ENCODE measurements at regions not wholly inside any gene's neighbourhood (a gene's known extent, or its start where the extent isn't known, plus 50 kb on each side); places are given as distances from the start of the nearest gene placed in this dataset.
"Not testable (repeated sequence)": the region's sequence is repeated elsewhere in the genome, so short reads cannot be mapped to it uniquely, and the experiment has no call there.

DNA sequence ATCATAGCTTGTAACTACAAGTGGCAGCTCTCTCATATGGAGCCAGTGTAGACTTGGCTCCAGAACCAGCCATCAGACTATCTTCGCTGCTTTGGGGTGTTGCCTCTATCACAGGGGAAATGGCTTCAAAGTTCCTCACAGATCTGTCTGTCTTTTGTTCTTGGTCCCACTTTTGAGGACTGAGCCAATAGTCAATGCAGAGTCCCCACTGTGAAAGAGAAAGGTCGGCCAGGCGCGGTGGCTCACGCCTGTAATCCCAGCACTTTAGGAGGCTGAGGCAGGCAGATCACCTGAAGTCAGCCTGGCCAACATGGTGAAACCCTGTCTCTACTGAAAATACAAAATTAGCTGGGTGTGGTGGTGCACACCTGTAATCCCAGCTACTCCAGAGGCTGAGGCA is 86.9 kb upstream of the FZD7 start:
- not testable (repeated sequence) for H3K27ac Mint-ChIP-seq; H3K27me3 Mint-ChIP-seq; H3K36me3 Mint-ChIP-seq; H3K4me3 Mint-ChIP-seq; H3K4me1 Mint-ChIP-seq (ENCODE audit: low read depth); H3K9me3 Mint-ChIP-seq (ENCODE audit: low read depth)

DNA sequence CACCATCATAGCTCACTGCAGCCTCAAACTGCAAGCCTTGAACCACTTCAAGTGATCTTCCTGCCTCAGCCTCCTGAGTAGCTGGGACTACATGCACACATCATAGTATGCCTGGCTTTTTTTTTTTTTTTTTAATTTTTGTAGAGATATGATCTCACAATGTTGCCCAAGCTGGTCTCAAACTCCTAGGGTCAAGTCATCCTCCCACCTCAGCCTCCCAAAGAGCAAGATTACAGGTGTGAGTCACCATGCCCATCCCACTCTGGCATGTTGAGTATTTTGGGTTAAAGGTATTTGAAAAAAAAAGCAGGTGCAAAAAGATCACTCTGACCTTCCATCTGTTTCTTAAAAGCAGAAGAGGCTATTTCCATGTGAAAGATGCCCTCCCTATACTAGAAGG is 86.4 kb upstream of the FZD7 start:
- no peak overlapping the region for H3K27ac Mint-ChIP-seq
- no peaks in the 10 kb centered on the region for H3K9me3 Mint-ChIP-seq (ENCODE audit: low read depth)
- no peaks in the 10 kb centered on the region for H3K4me1 Mint-ChIP-seq (ENCODE audit: low read depth)
- no peaks in the 10 kb centered on the region for H3K36me3 Mint-ChIP-seq
- H3K4me3 Mint-ChIP-seq, result no peak overlapping the region
- peaks cover 2% of the 10 kb centered on the region for H3K27me3 Mint-ChIP-seq

GRCh38 chr2:201949181-201949926 is 84.3 kb upstream of the FZD7 start:
- no peak overlapping the region for H3K4me3 Mint-ChIP-seq
- no peaks in the 10 kb centered on the region for H3K36me3 Mint-ChIP-seq
- H3K27me3 Mint-ChIP-seq, result peaks cover 2% of the 10 kb centered on the region
- no peak overlapping the region for H3K27ac Mint-ChIP-seq
- H3K4me1 Mint-ChIP-seq (ENCODE audit: low read depth), result no peaks in the 10 kb centered on the region
- H3K9me3 Mint-ChIP-seq (ENCODE audit: low read depth), result no peaks in the 10 kb centered on the region

GRCh38 chr2:201949927-201950246 is 83.8 kb upstream of the FZD7 start:
- H3K4me3 Mint-ChIP-seq, result no peak overlapping the region
- H3K4me1 Mint-ChIP-seq (ENCODE audit: low read depth), result no peaks in the 10 kb centered on the region
- H3K9me3 Mint-ChIP-seq (ENCODE audit: low read depth), result no peaks in the 10 kb centered on the region
- H3K27me3 Mint-ChIP-seq, result peaks cover 2% of the 10 kb centered on the region
- no peaks in the 10 kb centered on the region for H3K36me3 Mint-ChIP-seq
- H3K27ac Mint-ChIP-seq, result no peak overlapping the region

GRCh38 chr2:201950606-201951005 is 83.0 kb upstream of the FZD7 start:
- H3K4me1 Mint-ChIP-seq (ENCODE audit: low read depth), result no peaks in the 10 kb centered on the region
- H3K4me3 Mint-ChIP-seq, result no peak overlapping the region
- no peaks in the 10 kb centered on the region for H3K9me3 Mint-ChIP-seq (ENCODE audit: low read depth)
- H3K27me3 Mint-ChIP-seq, result peaks cover 2% of the 10 kb centered on the region
- no peaks in the 10 kb centered on the region for H3K36me3 Mint-ChIP-seq
- H3K27ac Mint-ChIP-seq, result no peak overlapping the region

DNA sequence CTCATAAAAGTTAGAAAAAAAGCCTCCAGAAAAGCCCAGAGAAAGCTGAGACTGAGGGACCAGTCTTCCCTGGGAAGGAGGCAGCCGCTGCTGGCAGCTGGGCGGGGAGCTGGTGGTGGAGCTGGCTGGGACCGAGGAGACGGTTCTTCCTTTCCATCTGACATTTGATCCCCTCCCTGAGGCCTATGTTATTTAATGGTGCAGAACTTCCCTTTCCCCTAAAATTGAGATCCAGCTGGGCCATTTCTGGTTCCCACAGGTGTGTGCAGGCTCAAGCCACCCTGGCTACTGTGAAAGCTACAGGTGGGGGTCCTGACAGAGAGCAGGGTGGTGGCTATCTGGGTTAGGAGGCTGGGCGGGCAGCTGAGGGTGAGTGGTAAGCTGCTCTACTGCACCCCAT is 81.5 kb upstream of the FZD7 start:
- Mint-ChIP-seq H3K27ac (no peak overlapping the region), H3K36me3 (no peaks in the 10 kb centered on the region), H3K4me1 (ENCODE audit: low read depth) (no peaks in the 10 kb centered on the region), H3K9me3 (ENCODE audit: low read depth) (no peaks in the 10 kb centered on the region), H3K27me3 (peaks cover 7% of the 10 kb centered on the region), H3K4me3 (no peak overlapping the region)

- H3K36me3 Mint-ChIP-seq, result no peaks in the 10 kb centered on the region
Measured at GRCh38 chr2:201953396-201953795, 80.3 kb upstream of the FZD7 start.

GRCh38 chr2:201953880-201954279 is 79.8 kb upstream of the FZD7 start:
- Mint-ChIP-seq H3K9me3 (ENCODE audit: low read depth) (no peaks in the 10 kb centered on the region), H3K4me3 (no peak overlapping the region), H3K4me1 (ENCODE audit: low read depth) (no peaks in the 10 kb centered on the region), H3K27ac (no peak overlapping the region), H3K27me3 (peaks cover 5% of the 10 kb centered on the region), H3K36me3 (no peaks in the 10 kb centered on the region)

More at GRCh38 chr2:201953396-201953795, 80.3 kb upstream of the FZD7 start:
- Mint-ChIP-seq H3K4me1 (ENCODE audit: low read depth) (no peaks in the 10 kb centered on the region), H3K27me3 (peaks cover 5% of the 10 kb centered on the region), H3K4me3 (no peak overlapping the region), H3K9me3 (ENCODE audit: low read depth) (no peaks in the 10 kb centered on the region), H3K27ac (no peak overlapping the region)

DNA sequence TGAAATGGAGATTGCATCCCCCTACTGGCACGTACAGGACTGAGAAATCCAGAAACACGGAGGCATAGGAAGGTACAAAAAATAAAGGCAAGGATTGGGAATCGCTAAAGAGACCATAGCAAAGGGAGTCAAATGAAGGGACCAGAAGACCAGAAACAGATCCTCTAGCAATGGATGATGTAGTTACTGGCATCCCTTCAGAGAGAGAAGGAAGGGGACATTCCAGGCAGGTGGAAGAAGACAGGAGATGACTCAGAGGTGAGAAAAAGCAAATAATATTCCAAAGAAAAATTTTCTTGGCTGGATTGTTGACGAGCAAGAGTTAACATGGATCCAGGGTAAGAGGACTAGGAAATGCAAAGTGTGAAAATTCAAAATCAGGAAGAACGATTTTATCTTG is 78.4 kb upstream of the FZD7 start:
- no peaks in the 10 kb centered on the region for H3K9me3 Mint-ChIP-seq (ENCODE audit: low read depth)
- H3K4me3 Mint-ChIP-seq, result no peak overlapping the region
- no peaks in the 10 kb centered on the region for H3K4me1 Mint-ChIP-seq (ENCODE audit: low read depth)
- H3K27ac Mint-ChIP-seq, result no peak overlapping the region
- no peaks in the 10 kb centered on the region for H3K36me3 Mint-ChIP-seq
- H3K27me3 Mint-ChIP-seq, result peaks cover 5% of the 10 kb centered on the region

DNA sequence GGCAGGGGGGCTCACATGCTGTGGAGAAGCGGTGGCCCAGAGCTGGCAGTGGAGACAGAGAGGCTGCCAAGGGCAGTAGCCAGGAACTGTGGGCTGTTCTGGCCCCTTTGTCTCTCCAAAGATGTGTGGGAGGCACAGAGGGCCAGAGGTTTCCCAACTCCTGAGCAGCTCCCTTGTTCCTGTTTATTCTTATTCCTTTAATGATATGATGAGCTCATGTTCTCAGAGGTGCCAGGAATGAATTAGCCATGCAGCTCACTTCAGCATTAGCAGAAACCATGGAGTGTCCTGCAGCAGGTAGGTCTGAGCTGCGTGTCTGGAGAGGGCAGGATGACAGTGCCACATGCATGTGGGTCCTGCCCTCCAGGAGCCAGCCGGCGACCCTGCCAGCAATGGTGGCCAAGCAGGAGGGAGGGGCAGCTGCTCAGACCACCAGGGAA is 77.9 kb upstream of the FZD7 start:
- Mint-ChIP-seq H3K4me3 (no peak overlapping the region), H3K27me3 (peaks cover 5% of the 10 kb centered on the region), H3K36me3 (no peaks in the 10 kb centered on the region), H3K27ac (no peak overlapping the region), H3K4me1 (ENCODE audit: low read depth) (no peaks in the 10 kb centered on the region), H3K9me3 (ENCODE audit: low read depth) (no peaks in the 10 kb centered on the region)

DNA sequence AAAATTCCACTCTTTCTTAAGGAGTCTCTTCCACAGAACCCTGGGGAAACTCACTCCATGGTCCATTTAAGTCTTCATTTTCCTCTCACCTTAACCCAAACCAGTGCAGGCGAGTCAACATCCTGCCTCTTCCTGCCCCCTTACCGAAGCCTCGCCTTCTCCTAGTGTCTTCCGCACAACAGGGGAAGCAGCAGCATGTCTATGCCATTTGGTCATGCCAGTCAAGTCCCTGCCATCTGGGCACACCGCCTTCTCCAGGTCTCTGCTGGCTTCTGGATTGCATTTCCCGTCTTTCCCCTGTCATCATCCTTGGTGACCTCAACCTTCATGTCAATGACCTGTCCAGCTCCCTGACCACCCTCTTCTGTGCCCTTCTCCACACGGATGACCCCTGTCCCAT is 77.3 kb upstream of the FZD7 start:
- Mint-ChIP-seq H3K27me3 (peaks cover 5% of the 10 kb centered on the region), H3K4me3 (no peak overlapping the region), H3K27ac (no peak overlapping the region), H3K4me1 (ENCODE audit: low read depth) (no peaks in the 10 kb centered on the region), H3K36me3 (no peaks in the 10 kb centered on the region), H3K9me3 (ENCODE audit: low read depth) (no peaks in the 10 kb centered on the region)

- Mint-ChIP-seq H3K27me3 (peaks cover 5% of the 10 kb centered on the region), H3K4me1 (ENCODE audit: low read depth) (no peaks in the 10 kb centered on the region), H3K36me3 (no peaks in the 10 kb centered on the region), H3K27ac (no peak overlapping the region), H3K4me3 (no peak overlapping the region), H3K9me3 (ENCODE audit: low read depth) (no peaks in the 10 kb centered on the region)
Measured at GRCh38 chr2:201957091-201957490, 76.6 kb upstream of the FZD7 start.

GRCh38 chr2:201959198-201959597 is 74.5 kb upstream of the FZD7 start:
- H3K9me3 Mint-ChIP-seq (ENCODE audit: low read depth), result no peaks in the 10 kb centered on the region
- peaks cover 5% of the 10 kb centered on the region for H3K27me3 Mint-ChIP-seq
- no peaks in the 10 kb centered on the region for H3K36me3 Mint-ChIP-seq
- H3K4me3 Mint-ChIP-seq, result no peak overlapping the region
- no peak overlapping the region for H3K27ac Mint-ChIP-seq
- no peaks in the 10 kb centered on the region for H3K4me1 Mint-ChIP-seq (ENCODE audit: low read depth)

GRCh38 chr2:201959626-201960025 is 74.0 kb upstream of the FZD7 start:
- Mint-ChIP-seq H3K9me3 (ENCODE audit: low read depth) (no peaks in the 10 kb centered on the region), H3K4me1 (ENCODE audit: low read depth) (peaks cover 3% of the 10 kb centered on the region), H3K4me3 (no peak overlapping the region), H3K27me3 (peaks cover 5% of the 10 kb centered on the region), H3K36me3 (no peaks in the 10 kb centered on the region), H3K27ac (no peak overlapping the region)

DNA sequence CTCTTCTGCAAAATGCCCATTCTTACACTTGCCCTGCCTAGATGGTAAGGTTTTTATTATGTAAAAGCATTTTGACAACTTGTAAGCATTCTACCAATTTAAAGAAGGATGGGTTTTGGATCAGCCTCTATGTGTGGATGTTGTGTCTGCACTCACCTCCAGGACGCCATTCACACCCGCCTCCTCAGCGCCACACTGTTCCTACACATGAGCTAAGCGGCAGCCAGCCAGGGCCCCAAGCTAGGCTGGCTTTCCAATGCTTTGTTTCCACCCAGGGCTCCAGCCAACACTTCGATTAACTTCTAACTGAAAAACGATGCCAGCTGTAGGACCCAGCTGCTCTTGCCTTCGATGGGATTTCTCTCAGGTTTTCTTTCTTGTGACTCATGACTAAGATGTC is 73.3 kb upstream of the FZD7 start:
- no peak overlapping the region for H3K4me3 Mint-ChIP-seq
- peaks cover 3% of the 10 kb centered on the region for H3K4me1 Mint-ChIP-seq (ENCODE audit: low read depth)
- no peaks in the 10 kb centered on the region for H3K36me3 Mint-ChIP-seq
- H3K9me3 Mint-ChIP-seq (ENCODE audit: low read depth), result no peaks in the 10 kb centered on the region
- H3K27me3 Mint-ChIP-seq, result peaks cover 5% of the 10 kb centered on the region
- H3K27ac Mint-ChIP-seq, result no peak overlapping the region

GRCh38 chr2:201961401-201961800 is 72.3 kb upstream of the FZD7 start:
- no peak overlapping the region for H3K4me3 Mint-ChIP-seq
- peaks cover 5% of the 10 kb centered on the region for H3K27me3 Mint-ChIP-seq
- no peak overlapping the region for H3K27ac Mint-ChIP-seq
- H3K36me3 Mint-ChIP-seq, result no peaks in the 10 kb centered on the region
- H3K4me1 Mint-ChIP-seq (ENCODE audit: low read depth), result peaks cover 3% of the 10 kb centered on the region
- no peaks in the 10 kb centered on the region for H3K9me3 Mint-ChIP-seq (ENCODE audit: low read depth)
